Fibroblast of villous mesenchyme (primary cell): ENCODE measurements at regions not wholly inside any gene's neighbourhood (a gene's known extent, or its start where the extent isn't known, plus 50 kb on each side); places are given as distances from the start of the nearest gene placed in this dataset.

Experiments used
- DNase-seq: peaks from one replicate; pipeline ENCODE4 v3.0.0-alpha.2; 2010; ENCODE audit warnings: low read depth
- H3K4me3 ChIP-seq: 2 replicates; pipeline ENCODE4 v1.5.1; 2011; ENCODE audit warnings: low read depth, mild to moderate bottlenecking, low read length
- TF ChIP-seq, protein P1 (sequence below): IDR thresholded peaks from 2 replicates; pipeline ENCODE4 v1.5.1; 2012; ENCODE audit warnings: low read depth, mild to moderate bottlenecking, low read length; ENCODE audit not compliant: insufficient read depth

GRCh38 chr5:74152625-74153254, 487.8 kb downstream of the ENC1 start:
- TF ChIP-seq, protein P1, sequence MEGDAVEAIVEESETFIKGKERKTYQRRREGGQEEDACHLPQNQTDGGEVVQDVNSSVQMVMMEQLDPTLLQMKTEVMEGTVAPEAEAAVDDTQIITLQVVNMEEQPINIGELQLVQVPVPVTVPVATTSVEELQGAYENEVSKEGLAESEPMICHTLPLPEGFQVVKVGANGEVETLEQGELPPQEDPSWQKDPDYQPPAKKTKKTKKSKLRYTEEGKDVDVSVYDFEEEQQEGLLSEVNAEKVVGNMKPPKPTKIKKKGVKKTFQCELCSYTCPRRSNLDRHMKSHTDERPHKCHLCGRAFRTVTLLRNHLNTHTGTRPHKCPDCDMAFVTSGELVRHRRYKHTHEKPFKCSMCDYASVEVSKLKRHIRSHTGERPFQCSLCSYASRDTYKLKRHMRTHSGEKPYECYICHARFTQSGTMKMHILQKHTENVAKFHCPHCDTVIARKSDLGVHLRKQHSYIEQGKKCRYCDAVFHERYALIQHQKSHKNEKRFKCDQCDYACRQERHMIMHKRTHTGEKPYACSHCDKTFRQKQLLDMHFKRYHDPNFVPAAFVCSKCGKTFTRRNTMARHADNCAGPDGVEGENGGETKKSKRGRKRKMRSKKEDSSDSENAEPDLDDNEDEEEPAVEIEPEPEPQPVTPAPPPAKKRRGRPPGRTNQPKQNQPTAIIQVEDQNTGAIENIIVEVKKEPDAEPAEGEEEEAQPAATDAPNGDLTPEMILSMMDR: no peak
- DNase-seq: no peak

GRCh38 chr5:74152136-74152535, 488.4 kb downstream of the ENC1 start:
- no peak overlapping the region for H3K4me3 ChIP-seq
- TF ChIP-seq, protein P1: no peak
- DNase-seq: no peak

More at GRCh38 chr5:74152625-74153254, 487.8 kb downstream of the ENC1 start:
- H3K4me3 ChIP-seq: no peak overlapping the region

DNA sequence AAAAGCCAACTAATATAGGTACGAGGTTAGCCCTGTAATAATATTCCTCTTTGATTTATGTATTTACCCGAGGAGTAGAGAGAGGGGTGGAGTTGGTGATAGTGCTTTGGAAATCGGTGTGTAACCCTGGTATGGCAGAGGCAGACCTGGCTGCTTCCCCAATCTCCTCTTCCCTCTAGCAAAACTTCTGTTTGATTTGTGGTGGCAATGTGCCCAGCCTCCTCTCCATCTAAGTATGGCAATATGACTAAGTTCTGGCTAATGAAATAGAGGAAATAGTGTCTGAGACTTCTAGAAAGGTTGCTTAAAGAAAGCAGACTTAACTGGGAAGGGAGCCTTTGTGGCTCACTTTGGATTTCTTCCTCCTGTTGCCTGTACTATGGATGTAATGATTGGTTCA, 491.1 kb downstream of the ENC1 start:
- TF ChIP-seq, protein P1: no peak
- H3K4me3 ChIP-seq: no peak overlapping the region
- DNase-seq: peak; percentile 36

- TF ChIP-seq, protein P1: no peak
- no peak for DNase-seq
- no peak overlapping the region for H3K4me3 ChIP-seq
Measured at GRCh38 chr5:74148321-74148720, 492.2 kb downstream of the ENC1 start.

- H3K4me3 ChIP-seq: no peak overlapping the region
- TF ChIP-seq, protein P1: no peak
- no peak for DNase-seq
Measured at GRCh38 chr5:74146796-74147195, 493.7 kb downstream of the ENC1 start.

DNA sequence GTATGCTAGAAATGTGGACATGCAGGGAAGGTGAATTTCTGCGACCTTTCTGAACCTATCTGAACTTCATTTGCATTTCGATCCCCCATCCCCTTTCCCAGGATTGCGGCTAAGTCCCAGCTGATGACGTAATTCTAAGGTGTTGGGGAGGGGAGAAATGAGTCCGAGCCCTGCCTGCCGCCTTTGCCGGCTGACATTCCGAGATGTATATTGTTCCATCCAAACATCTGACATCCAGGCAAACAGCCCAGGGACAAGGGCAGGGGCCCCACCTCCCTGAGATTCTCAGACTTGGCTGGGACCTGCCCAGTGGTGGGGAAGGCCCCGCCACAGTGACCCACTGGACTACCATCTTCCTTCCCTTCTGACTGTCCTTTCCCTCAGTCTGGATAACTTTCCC, 494.6 kb downstream of the ENC1 start:
- no peak for DNase-seq
- no peak overlapping the region for H3K4me3 ChIP-seq
- TF ChIP-seq, protein P1: no peak
